Testis (tissue), 2 donors: ENCODE measurements at regions not wholly inside any gene's neighbourhood (a gene's known extent, or its start where the extent isn't known, plus 50 kb on each side); places are given as distances from the start of the nearest gene placed in this dataset.

Source experiments
- POLR2A ChIP-seq: fragments of 450-650 bp; IDR thresholded peaks from one replicate; pipeline ENCODE4 v1.6.1; 2017; ENCODE audit warnings: antibody characterized with exemption, mild to moderate bottlenecking, moderate library complexity
- TF ChIP-seq, protein P1 (sequence below), 3 experiments: fragments of 450-650 bp in 2 of 3; fragments of 200-600 bp in 1 of 3; sonication (generic) in 1 of 3; IDR thresholded peaks; one replicate each; pipeline ENCODE4 v1.5.1; 2016 to 2019; ENCODE audit warnings: antibody characterized with exemption in 3 of 3, mild to moderate bottlenecking in 2 of 3, moderate library complexity in 1 of 3

DNA sequence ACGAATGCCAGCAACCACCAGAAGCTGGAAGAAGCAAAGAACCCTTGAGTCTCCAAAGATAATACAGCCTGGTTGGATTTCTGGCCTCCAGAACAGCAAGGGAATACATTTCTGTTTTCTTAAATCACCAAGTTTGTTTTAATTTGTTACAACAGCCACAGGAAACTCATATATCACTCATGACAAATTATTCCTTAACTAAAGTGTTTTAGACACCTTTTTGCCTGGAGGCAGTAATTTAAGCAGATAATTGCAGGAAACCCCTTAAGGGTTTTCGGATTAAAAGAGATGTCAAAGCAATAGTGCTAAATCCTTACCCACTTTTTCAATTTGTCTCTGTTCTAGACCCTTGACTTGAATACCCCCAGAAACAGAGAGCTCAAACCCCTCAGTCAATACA lies 1050.0 kb downstream of the EPHA7 start:
- TF ChIP-seq, protein P1, sequence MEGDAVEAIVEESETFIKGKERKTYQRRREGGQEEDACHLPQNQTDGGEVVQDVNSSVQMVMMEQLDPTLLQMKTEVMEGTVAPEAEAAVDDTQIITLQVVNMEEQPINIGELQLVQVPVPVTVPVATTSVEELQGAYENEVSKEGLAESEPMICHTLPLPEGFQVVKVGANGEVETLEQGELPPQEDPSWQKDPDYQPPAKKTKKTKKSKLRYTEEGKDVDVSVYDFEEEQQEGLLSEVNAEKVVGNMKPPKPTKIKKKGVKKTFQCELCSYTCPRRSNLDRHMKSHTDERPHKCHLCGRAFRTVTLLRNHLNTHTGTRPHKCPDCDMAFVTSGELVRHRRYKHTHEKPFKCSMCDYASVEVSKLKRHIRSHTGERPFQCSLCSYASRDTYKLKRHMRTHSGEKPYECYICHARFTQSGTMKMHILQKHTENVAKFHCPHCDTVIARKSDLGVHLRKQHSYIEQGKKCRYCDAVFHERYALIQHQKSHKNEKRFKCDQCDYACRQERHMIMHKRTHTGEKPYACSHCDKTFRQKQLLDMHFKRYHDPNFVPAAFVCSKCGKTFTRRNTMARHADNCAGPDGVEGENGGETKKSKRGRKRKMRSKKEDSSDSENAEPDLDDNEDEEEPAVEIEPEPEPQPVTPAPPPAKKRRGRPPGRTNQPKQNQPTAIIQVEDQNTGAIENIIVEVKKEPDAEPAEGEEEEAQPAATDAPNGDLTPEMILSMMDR (IDR thresholded peaks at IDR 0.05): no peak
- TF ChIP-seq POLR2A: no peak
